ENCODE measurements at regions not wholly inside any gene's neighbourhood (a gene's known extent, or its start where the extent isn't known, plus 50 kb on each side); places are given as distances from the start of the nearest gene placed in this dataset.
"Not testable (repeated sequence)": the region's sequence is repeated elsewhere in the genome, so short reads cannot be mapped to it uniquely, and the experiment has no call there.

GRCh38 chr11:123318623-123319022 lies 111.4 kb upstream of the GRAMD1B start:
- FAIRE-seq (no peak), DNase-seq (ENCODE audit: low spot score) (no peak), ATAC-seq (no peak)
- Histone ChIP-seq H3K27ac (ENCODE audit: extremely low read length, insufficient read depth, low read length) (no peak overlapping the region), H3K9me3 (ENCODE audit: low read length) (no peaks in the 10 kb centered on the region), H3K79me2 (ENCODE audit: insufficient read depth, low read length) (no peaks in the 10 kb centered on the region), H3K4me2 (ENCODE audit: low read depth, low read length) (no peak overlapping the region), H3K9ac (ENCODE audit: insufficient read depth, low read depth, low read length) (no peak overlapping the region), H3K36me3 (replicated peaks in 1 of 2; ENCODE audit: control insufficient read depth in 1 of 2, insufficient read depth in 2 of 2, low read length in 2 of 2) (no peaks in the 10 kb centered on the region), H3K4me1 (ENCODE audit: insufficient read depth, low read length) (no peaks in the 10 kb centered on the region), H2AFZ (ENCODE audit: low read length) (no peak overlapping the region), H4K20me1 (ENCODE audit: insufficient read depth, low read length) (no peaks in the 10 kb centered on the region), H3K4me3 (replicated peaks in 1 of 3; ENCODE audit: insufficient read depth in 1 of 3, low read depth in 2 of 3, low read length in 3 of 3) (no peak overlapping the region), H3K27me3 (ENCODE audit: control insufficient read depth in 1 of 2, insufficient read depth in 2 of 2, low read length in 2 of 2) (peaks cover 0 to 23% of the 10 kb centered on the region in 2 experiments; a peak in 2 of 5 replicates)
- CTCF ChIA-PET (ENCODE audit: low intra/inter-chr PET ratio, low total read pairs), result no interaction called here
- in situ Hi-C loops (cut with HindIII; ENCODE audit: extremely low pct_ligation_motif_present, low pct_unique_long_range_greater_than_20kb) (no loop called here), intact Hi-C loops (cut with micrococcal nuclease; ENCODE audit: unreplicated experiment) (no loop called here)
- no TSS peak for BruUV-seq (replicated peaks)
- TF ChIP-seq UBTF (CRISPR knock-in tag; IDR thresholded peaks at IDR 0.05) (no peak), ZNF572 (CRISPR knock-in tag; IDR thresholded peaks at IDR 0.05) (no peak), ZZZ3 (CRISPR knock-in tag; IDR thresholded peaks at IDR 0.05; ENCODE audit: borderline replicate concordance) (no peak), DMAP1 (CRISPR knock-in tag; IDR thresholded peaks at IDR 0.05) (no peak), ISX (CRISPR knock-in tag; conservative IDR thresholded peaks at IDR 0.05) (no peak)
- WGBS (ENCODE audit: low lambda C conversion rate), result 26% methylated on average over 2 of the region's 2 CpGs
- POLR2A ChIA-PET, result no interaction called here

GRCh38 chr11:123318132-123318531 lies 111.9 kb upstream of the GRAMD1B start:
- POLR2A ChIA-PET; in situ Hi-C loops (cut with HindIII; ENCODE audit: extremely low pct_ligation_motif_present, low pct_unique_long_range_greater_than_20kb): not testable (repeated sequence)

More at GRCh38 chr11:123318132-123318531, 111.9 kb upstream of the GRAMD1B start:
- FAIRE-seq; CTCF ChIA-PET (ENCODE audit: low intra/inter-chr PET ratio, low total read pairs); H3K9me3 ChIP-seq (ENCODE audit: low read length); DNase-seq (ENCODE audit: low spot score); H3K9ac ChIP-seq (ENCODE audit: insufficient read depth, low read depth, low read length); ATAC-seq; H2AFZ ChIP-seq (ENCODE audit: low read length); H3K4me1 ChIP-seq (ENCODE audit: insufficient read depth, low read length); H3K27ac ChIP-seq (ENCODE audit: extremely low read length, insufficient read depth, low read length); H3K36me3 ChIP-seq (replicated peaks in 1 of 2; ENCODE audit: control insufficient read depth in 1 of 2, insufficient read depth in 2 of 2, low read length in 2 of 2); H3K4me2 ChIP-seq (ENCODE audit: low read depth, low read length); H4K20me1 ChIP-seq (ENCODE audit: insufficient read depth, low read length); H3K79me2 ChIP-seq (ENCODE audit: insufficient read depth, low read length); intact Hi-C loops (cut with micrococcal nuclease; ENCODE audit: unreplicated experiment); BruUV-seq (replicated peaks); H3K4me3 ChIP-seq (replicated peaks in 1 of 3; ENCODE audit: insufficient read depth in 1 of 3, low read depth in 2 of 3, low read length in 3 of 3): not testable (repeated sequence)
- peaks cover 0 to 22% of the 10 kb centered on the region in 2 experiments; a peak in 2 of 5 replicates for H3K27me3 ChIP-seq (ENCODE audit: control insufficient read depth in 1 of 2, insufficient read depth in 2 of 2, low read length in 2 of 2)

All from HepG2 (cell line).